ENCODE measurements at regions not wholly inside any gene's neighbourhood (a gene's known extent, or its start where the extent isn't known, plus 50 kb on each side); places are given as distances from the start of the nearest gene placed in this dataset.

DNA sequence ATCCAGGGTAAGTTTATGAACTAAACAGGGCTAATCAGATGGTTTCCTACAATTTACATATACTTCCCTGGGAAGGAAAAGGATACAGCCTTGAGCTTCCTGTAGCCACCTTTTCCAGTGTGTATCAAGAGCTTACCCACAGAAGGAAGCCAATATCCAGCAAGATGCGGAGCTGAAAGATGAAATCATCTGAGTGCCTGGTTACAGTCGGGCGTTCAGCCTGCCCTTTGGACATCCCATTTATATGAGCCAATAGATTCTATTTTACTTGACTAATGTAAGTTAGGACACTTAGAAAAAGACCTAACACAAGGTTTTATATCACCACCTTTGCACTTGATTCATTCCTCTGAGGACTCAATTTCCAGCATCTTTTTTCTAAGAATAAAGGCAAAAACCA, 108.2 kb downstream of the UCHL5 start:
- no peak for DNase-seq

DNA sequence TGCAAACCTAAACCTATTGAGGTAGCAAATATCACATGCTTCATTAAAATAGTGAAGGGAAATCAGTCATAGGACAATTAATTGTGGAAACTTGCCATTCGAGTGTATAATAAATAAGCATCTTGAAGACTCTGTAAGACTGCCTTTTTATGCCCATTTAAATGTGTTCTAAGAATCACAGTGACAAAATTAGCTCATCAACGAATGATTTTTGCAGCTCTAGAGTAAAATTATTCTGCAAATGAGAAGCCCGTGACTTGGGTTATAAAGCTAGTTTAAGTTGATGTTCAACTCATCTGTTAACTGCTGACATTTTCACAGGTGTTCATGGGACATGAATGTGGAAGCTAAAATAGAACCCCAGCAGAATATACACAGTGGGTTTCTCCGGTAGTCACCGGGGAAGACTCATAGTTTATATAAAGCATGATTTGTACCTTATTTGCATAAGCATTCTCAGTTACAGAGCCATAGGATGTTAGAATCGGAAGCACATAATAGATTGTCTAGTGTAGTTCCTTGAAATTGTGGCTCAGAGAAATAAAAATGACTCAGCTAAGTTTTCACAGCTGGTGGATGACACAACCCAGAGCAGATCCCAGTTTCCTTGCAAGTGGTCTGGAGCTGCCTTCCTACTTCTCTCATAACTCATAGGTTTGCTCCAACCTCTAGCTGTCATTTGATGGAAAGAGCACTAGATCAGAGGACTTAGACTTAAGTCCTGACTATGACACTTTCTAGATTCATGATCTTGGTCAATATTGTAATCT, 107.3 kb downstream of the UCHL5 start:
- peak; percentile 17 for DNase-seq

DNA sequence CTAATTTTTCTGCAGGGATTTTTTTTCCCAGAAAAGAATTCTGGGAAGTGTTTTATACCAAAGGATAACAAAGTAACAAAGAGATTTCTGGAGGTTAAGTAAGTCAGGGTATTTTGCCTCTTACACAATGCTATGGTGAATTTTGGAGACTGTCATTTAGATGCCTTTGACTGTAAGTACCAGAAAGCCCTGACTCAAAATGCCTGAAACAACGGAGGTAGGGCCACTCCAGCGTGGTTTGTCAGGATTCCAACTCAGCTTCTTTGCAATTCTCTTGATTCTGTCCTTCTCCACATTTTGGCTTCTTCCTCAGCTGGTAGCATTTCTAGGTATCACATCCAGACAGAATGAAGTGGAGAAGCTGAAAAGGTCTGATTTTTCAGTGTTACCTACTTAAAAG, 106.5 kb downstream of the UCHL5 start:
- DNase-seq, result no peak

DNA sequence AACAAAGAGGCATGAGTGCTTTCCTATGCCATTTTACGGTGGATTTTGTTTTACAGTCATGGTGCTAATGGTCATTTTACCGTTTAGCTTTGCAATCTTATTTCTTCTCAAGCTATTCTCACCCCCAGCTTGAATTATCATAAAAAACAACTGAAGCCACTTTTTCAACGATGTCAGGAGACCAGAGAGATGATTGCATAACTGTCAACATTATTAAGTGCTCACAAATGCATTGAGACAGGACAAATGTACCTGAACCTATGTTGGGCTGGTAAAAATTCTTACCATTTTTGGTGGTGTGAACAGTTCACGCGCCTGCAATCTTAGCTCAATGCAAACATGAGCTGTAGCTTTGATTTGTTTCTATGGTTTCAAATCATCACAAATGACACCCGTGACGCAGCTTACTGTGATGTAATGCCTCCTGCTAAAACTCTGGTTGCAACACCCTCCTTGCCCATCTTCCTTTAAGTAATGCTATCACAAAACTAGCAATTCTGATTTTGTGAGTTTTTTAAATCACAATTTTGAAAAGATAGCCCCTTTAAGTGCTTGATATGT, 104.4 kb downstream of the UCHL5 start:
- peak; percentile 5 for DNase-seq

DNA sequence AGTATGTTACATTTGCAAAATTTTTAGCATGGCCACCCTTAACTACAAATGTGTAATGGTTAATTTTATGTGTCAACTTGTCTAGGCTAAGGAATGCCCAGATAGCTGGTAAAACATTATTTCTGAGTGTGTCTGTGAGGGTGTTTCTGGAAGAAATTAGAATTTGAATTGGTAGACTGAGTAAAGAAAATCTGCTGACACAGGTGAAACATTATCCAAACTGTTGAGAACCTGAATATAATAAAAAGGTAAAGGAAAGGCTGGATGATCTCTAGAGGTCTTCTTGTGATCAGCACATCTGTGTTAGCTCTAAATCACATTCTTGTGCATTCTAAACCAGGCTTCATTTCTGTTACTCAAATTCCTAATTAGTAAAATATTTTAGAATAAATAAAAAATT, 100.8 kb downstream of the UCHL5 start:
- DNase-seq, result no peak

DNA sequence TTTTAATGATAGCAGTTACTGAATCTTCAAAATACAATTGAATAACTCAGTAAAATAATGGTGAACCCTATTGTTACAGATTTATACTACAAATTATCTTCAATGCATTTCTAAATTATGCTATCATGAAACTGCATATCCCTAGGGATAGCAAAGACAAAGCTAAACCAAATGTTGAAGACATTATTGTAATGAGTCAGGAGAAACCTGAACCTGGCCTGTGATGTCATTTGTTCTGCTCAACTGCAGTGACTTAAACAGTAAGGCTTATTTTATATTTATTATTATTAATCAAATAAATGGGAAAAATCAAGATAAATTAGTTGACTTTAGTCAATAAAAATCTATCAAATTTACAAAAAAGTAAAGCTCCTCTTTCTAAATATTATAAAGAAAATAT, 100.3 kb downstream of the UCHL5 start:
- DNase-seq, result no peak

DNA sequence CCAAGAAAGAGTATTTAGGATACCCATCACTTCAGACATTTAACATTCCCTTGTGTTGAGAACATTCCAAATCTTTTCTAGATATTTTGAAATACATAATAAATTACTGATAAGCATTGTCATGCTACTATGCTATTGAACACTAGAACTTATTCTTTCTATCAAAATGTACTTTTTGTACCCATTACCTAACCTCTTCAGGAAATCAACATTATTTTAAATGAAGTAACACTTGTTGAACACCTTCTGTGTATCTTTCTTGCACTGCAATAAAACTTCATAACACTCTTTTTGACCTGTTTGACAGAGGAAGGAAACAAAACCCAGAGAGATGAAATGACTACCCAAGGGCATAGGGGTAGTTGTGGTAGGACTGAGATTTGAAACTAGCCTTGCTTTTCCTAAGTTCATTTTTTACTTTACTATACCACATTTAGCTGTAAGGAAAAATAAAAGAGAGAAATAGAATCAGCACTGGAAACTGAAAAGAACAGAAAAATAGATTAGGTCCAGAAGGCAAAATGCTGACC, 99.4 kb downstream of the UCHL5 start:
- no peak for DNase-seq
